G401 (cell line): ENCODE measurements at regions not wholly inside any gene's neighbourhood (a gene's known extent, or its start where the extent isn't known, plus 50 kb on each side); places are given as distances from the start of the nearest gene placed in this dataset.
"Not testable (repeated sequence)": the region's sequence is repeated elsewhere in the genome, so short reads cannot be mapped to it uniquely, and the experiment has no call there.

Experiments
- DNase-seq: peaks from one replicate; pipeline ENCODE4 v3.0.0-alpha.2; 2015; ENCODE audit warnings: low spot score
- in situ Hi-C: cut with HindIII; loops from 2 replicates; pipeline ENCODE4 v1.10.0; 2016; ENCODE audit warnings: low sequenced_read_pairs, mixed read lengths

GRCh38 chr5:161051920-161052500, 200.0 kb upstream of the ATP10B start:
- in situ Hi-C loops: no loop called here

GRCh38 chr5:161047024-161047423, 195.0 kb upstream of the ATP10B start:
- in situ Hi-C loops: no loop called here
- DNase-seq: no peak

More at GRCh38 chr5:161051920-161052500, 200.0 kb upstream of the ATP10B start:
- DNase-seq: no peak

- in situ Hi-C loops: no loop called here
- no peak for DNase-seq
Measured at GRCh38 chr5:161042862-161043261, 190.9 kb upstream of the ATP10B start.

- DNase-seq: no peak
- in situ Hi-C loops: no loop called here
Measured at GRCh38 chr5:161042443-161042842, 190.4 kb upstream of the ATP10B start.

- in situ Hi-C loops: no loop called here
- DNase-seq: no peak
Measured at GRCh38 chr5:161040818-161041217, 188.8 kb upstream of the ATP10B start.

- in situ Hi-C loops: no loop called here
- no peak for DNase-seq
Measured at GRCh38 chr5:161036296-161036695, 184.3 kb upstream of the ATP10B start.

GRCh38 chr5:161034451-161034850, 182.4 kb upstream of the ATP10B start:
- no peak for DNase-seq
- in situ Hi-C loops: no loop called here

GRCh38 chr5:161030229-161030628, 178.2 kb upstream of the ATP10B start:
- in situ Hi-C loops: no loop called here

GRCh38 chr5:161027763-161028162, 175.8 kb upstream of the ATP10B start:
- DNase-seq: peak; percentile 74
- in situ Hi-C loops: no loop called here

More at GRCh38 chr5:161030229-161030628, 178.2 kb upstream of the ATP10B start:
- DNase-seq: no peak

GRCh38 chr5:161023551-161023950, 171.5 kb upstream of the ATP10B start:
- DNase-seq: peak; percentile 77
- in situ Hi-C loops: no loop called here

- no peak for DNase-seq
- in situ Hi-C loops: no loop called here
Measured at GRCh38 chr5:161022151-161022550, 170.1 kb upstream of the ATP10B start.

- in situ Hi-C loops: no loop called here
- DNase-seq: no peak
Measured at GRCh38 chr5:161009817-161010216, 157.8 kb upstream of the ATP10B start.

GRCh38 chr5:161009194-161009593, 157.2 kb upstream of the ATP10B start:
- in situ Hi-C loops: no loop called here
- no peak for DNase-seq

GRCh38 chr5:161007879-161008278, 155.9 kb upstream of the ATP10B start:
- in situ Hi-C loops: no loop called here

GRCh38 chr5:161002571-161003074, 150.6 kb upstream of the ATP10B start:
- DNase-seq: no peak
- in situ Hi-C loops: no loop called here

More at GRCh38 chr5:161007879-161008278, 155.9 kb upstream of the ATP10B start:
- peak; percentile 94 for DNase-seq

- in situ Hi-C loops: no loop called here
- DNase-seq: no peak
Measured at GRCh38 chr5:161001604-161002003, 149.6 kb upstream of the ATP10B start.

GRCh38 chr5:161001142-161001541, 149.1 kb upstream of the ATP10B start:
- DNase-seq, in situ Hi-C loops: not testable (repeated sequence)

- in situ Hi-C loops: no loop called here
- no peak for DNase-seq
Measured at GRCh38 chr5:160991205-160991604, 139.2 kb upstream of the ATP10B start.

- in situ Hi-C loops: no loop called here
- DNase-seq: no peak
Measured at GRCh38 chr5:160979385-160979784, 127.4 kb upstream of the ATP10B start.

GRCh38 chr5:160978944-160979343, 126.9 kb upstream of the ATP10B start:
- in situ Hi-C loops: no loop called here
- DNase-seq: no peak

- in situ Hi-C loops: no loop called here
- no peak for DNase-seq
Measured at GRCh38 chr5:160976181-160976580, 124.2 kb upstream of the ATP10B start.
